ENCODE measurements at regions not wholly inside any gene's neighbourhood (a gene's known extent, or its start where the extent isn't known, plus 50 kb on each side); places are given as distances from the start of the nearest gene placed in this dataset.
A peak's percentile ranks its signal among the peaks of the same experiment; 100 is the strongest.

DNA sequence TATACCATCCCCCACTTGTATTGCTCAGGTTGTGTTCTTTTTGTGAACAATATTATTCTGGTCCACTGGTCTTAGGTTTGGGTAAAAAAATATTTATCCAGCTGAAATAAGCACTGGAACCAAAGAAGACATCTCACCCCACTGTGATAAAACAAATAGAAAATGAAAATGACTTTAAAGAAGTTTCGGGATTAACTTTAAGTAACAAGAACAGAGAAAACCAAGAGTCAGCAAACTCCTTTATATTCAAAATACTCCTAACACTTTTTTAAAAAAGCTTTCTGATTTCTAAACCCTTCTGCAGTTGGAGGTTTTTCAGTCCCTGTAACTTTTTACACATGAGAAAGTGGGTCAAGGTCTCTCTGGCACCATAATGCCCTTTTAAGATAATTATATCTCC lies 273.9 kb upstream of the CDH10 start:
- no peak overlapping the region for H3K27ac Mint-ChIP-seq (ENCODE audit: low read depth, unreplicated experiment)
- H3K27me3 Mint-ChIP-seq (ENCODE audit: insufficient read depth, unreplicated experiment) = no peaks in the 10 kb centered on the region
- no peak for DNase-seq (ENCODE audit: unreplicated experiment)
- no peaks in the 10 kb centered on the region for H3K4me1 Mint-ChIP-seq (ENCODE audit: insufficient read depth, unreplicated experiment)
- intact Hi-C loops (cut with micrococcal nuclease) = no loop called here
- POLR2A ChIA-PET = interaction anchor here (0.6 to 0.8 kb wide), 2 partner anchors 11 to 100 kb away, joined by 3 read pairs; no protein-coding TSS in a partner anchor
- H3K4me3 Mint-ChIP-seq (ENCODE audit: unreplicated experiment) = no peak overlapping the region
- BruUV-seq (replicated peaks) = no TSS peak
- CTCF ChIA-PET = no interaction called here
- H3K9me3 Mint-ChIP-seq (ENCODE audit: unreplicated experiment) = no peaks in the 10 kb centered on the region
- TF ChIP-seq, protein P1, sequence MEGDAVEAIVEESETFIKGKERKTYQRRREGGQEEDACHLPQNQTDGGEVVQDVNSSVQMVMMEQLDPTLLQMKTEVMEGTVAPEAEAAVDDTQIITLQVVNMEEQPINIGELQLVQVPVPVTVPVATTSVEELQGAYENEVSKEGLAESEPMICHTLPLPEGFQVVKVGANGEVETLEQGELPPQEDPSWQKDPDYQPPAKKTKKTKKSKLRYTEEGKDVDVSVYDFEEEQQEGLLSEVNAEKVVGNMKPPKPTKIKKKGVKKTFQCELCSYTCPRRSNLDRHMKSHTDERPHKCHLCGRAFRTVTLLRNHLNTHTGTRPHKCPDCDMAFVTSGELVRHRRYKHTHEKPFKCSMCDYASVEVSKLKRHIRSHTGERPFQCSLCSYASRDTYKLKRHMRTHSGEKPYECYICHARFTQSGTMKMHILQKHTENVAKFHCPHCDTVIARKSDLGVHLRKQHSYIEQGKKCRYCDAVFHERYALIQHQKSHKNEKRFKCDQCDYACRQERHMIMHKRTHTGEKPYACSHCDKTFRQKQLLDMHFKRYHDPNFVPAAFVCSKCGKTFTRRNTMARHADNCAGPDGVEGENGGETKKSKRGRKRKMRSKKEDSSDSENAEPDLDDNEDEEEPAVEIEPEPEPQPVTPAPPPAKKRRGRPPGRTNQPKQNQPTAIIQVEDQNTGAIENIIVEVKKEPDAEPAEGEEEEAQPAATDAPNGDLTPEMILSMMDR (IDR thresholded peaks at IDR 0.05; ENCODE audit: unreplicated experiment) = no peak
- no peaks in the 10 kb centered on the region for H3K36me3 Mint-ChIP-seq (ENCODE audit: insufficient read depth, unreplicated experiment)

DNA sequence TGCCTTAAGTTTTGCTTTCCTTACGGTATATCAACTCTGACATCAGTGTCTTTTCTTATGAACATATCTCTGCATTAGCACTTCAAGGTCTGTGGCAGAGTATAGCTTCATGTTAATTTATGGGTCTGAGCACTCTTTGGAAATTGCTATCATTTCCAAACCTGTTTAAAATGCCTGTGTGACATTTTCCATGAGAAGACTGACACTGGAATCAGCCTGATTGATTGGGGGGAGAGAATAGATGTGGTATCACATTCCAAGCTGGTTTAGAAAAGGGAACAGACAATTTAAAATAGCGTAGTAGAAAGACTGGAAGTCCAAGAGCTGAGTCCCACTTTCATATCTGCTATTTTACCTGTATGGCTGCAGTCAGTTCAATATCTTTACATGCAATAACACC lies 272.1 kb upstream of the CDH10 start:
- BruUV-seq (replicated peaks) = no TSS peak
- H3K9me3 Mint-ChIP-seq (ENCODE audit: unreplicated experiment) = no peaks in the 10 kb centered on the region
- intact Hi-C loops (cut with micrococcal nuclease) = no loop called here
- ChIA-PET POLR2A (no interaction called here), CTCF (no interaction called here)
- no peak overlapping the region for H3K27ac Mint-ChIP-seq (ENCODE audit: low read depth, unreplicated experiment)
- no peaks in the 10 kb centered on the region for H3K36me3 Mint-ChIP-seq (ENCODE audit: insufficient read depth, unreplicated experiment)
- H3K4me3 Mint-ChIP-seq (ENCODE audit: unreplicated experiment) = no peak overlapping the region
- H3K27me3 Mint-ChIP-seq (ENCODE audit: insufficient read depth, unreplicated experiment) = no peaks in the 10 kb centered on the region
- DNase-seq (ENCODE audit: unreplicated experiment) = no peak
- TF ChIP-seq, protein P1 (IDR thresholded peaks at IDR 0.05; ENCODE audit: unreplicated experiment) = no peak
- no peaks in the 10 kb centered on the region for H3K4me1 Mint-ChIP-seq (ENCODE audit: insufficient read depth, unreplicated experiment)

DNA sequence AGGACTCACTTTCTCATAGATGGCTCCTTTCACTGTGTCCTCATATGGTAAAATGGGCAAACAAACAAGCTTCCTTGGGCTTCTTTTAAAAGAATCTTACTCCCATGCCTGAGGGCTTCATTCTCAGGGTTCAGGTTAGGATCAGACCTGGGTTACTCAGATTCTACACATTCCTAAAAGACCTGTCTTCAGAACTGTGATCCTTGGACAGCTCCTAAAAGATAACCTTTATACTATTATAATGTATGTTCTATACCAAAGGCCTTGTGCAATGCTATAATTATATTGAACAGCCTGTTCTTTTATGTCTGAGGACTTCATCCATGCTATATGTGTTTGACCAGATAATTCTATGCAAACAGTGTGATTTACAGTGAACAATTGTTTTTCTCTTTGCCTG lies 264.4 kb upstream of the CDH10 start:
- no peak for DNase-seq (ENCODE audit: unreplicated experiment)
- ChIA-PET CTCF (no interaction called here), POLR2A (interaction anchor here (0.7 kb wide), 1 partner anchor 9 kb away, joined by 3 read pairs; no protein-coding TSS in a partner anchor)
- no peaks in the 10 kb centered on the region for H3K27me3 Mint-ChIP-seq (ENCODE audit: insufficient read depth, unreplicated experiment)
- no TSS peak for BruUV-seq (replicated peaks)
- no peaks in the 10 kb centered on the region for H3K9me3 Mint-ChIP-seq (ENCODE audit: unreplicated experiment)
- no peaks in the 10 kb centered on the region for H3K36me3 Mint-ChIP-seq (ENCODE audit: insufficient read depth, unreplicated experiment)
- peaks cover 26% of the 10 kb centered on the region for H3K4me1 Mint-ChIP-seq (ENCODE audit: insufficient read depth, unreplicated experiment)
- intact Hi-C loops (cut with micrococcal nuclease) = no loop called here
- no peak overlapping the region for H3K4me3 Mint-ChIP-seq (ENCODE audit: unreplicated experiment)
- TF ChIP-seq, protein P1 (IDR thresholded peaks at IDR 0.05; ENCODE audit: unreplicated experiment) = no peak
- no peak overlapping the region for H3K27ac Mint-ChIP-seq (ENCODE audit: low read depth, unreplicated experiment)

DNA sequence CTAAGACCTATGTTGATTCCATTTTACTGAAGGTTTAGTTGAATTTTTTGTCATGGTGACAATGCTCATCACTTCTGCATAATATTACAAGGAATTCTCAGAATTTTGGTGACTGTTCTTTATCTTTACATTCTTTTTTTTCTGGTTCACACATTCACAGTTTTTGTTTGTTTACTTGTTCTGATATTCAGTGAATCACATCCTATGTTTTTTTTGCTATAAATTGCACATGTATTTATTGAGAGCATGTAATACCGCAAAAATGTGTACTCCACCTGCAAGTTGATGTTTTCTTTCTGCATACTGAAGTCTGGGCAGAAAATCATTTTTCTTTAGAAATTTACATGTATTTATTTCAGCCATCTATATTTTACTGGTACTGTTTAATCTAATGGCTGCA lies 261.9 kb upstream of the CDH10 start:
- H3K27me3 Mint-ChIP-seq (ENCODE audit: insufficient read depth, unreplicated experiment) = no peaks in the 10 kb centered on the region
- ChIA-PET POLR2A (interaction anchor here (0.6 kb wide), 1 partner anchor 26 kb away, joined by 4 read pairs; no protein-coding TSS in a partner anchor), CTCF (no interaction called here)
- no peaks in the 10 kb centered on the region for H3K9me3 Mint-ChIP-seq (ENCODE audit: unreplicated experiment)
- no peaks in the 10 kb centered on the region for H3K36me3 Mint-ChIP-seq (ENCODE audit: insufficient read depth, unreplicated experiment)
- DNase-seq (ENCODE audit: unreplicated experiment) = peak; percentile 13
- H3K4me3 Mint-ChIP-seq (ENCODE audit: unreplicated experiment) = no peak overlapping the region
- peaks cover 26% of the 10 kb centered on the region for H3K4me1 Mint-ChIP-seq (ENCODE audit: insufficient read depth, unreplicated experiment)
- no peak overlapping the region for H3K27ac Mint-ChIP-seq (ENCODE audit: low read depth, unreplicated experiment)
- intact Hi-C loops (cut with micrococcal nuclease) = no loop called here
- no TSS peak for BruUV-seq (replicated peaks)
- TF ChIP-seq, protein P1 (IDR thresholded peaks at IDR 0.05; ENCODE audit: unreplicated experiment) = no peak

All from MCF 10A (cell line).